NCI-H2196 treated with DMSO at 0.1 percent for 48 hours (cell line): ENCODE measurements at regions not wholly inside any gene's neighbourhood (a gene's known extent, or its start where the extent isn't known, plus 50 kb on each side); places are given as distances from the start of the nearest gene placed in this dataset.

Experiments used
- DNase-seq: peaks from one replicate; lab custom pipeline; 2025; ENCODE audit not compliant: unreplicated experiment; lab: John Stamatoyannopoulos, UW

- no peak for DNase-seq
Observed at GRCh38 chr6:8525370-8525769, 90.0 kb upstream of the SLC35B3 start.

- DNase-seq: no peak
Observed at GRCh38 chr6:8513174-8513573, 77.8 kb upstream of the SLC35B3 start.

- DNase-seq: no peak
Observed at GRCh38 chr6:8507286-8507685, 71.9 kb upstream of the SLC35B3 start.

GRCh38 chr6:8506126-8506525 is 70.8 kb upstream of the SLC35B3 start:
- no peak for DNase-seq

GRCh38 chr6:8499540-8499939 is 64.2 kb upstream of the SLC35B3 start:
- no peak for DNase-seq

- DNase-seq: no peak
Observed at GRCh38 chr6:8494730-8495129, 59.4 kb upstream of the SLC35B3 start.

GRCh38 chr6:8492536-8493133 is 57.3 kb upstream of the SLC35B3 start:
- DNase-seq: no peak
